Transverse colon (tissue), 4 donors: ENCODE measurements at regions not wholly inside any gene's neighbourhood (a gene's known extent, or its start where the extent isn't known, plus 50 kb on each side); places are given as distances from the start of the nearest gene placed in this dataset.

Experiments
- DNase-seq: peaks from one replicate; pipeline ENCODE4 v3.0.0-alpha.2; 2019
- H3K27ac ChIP-seq, 4 donors: fragments of 200-600 bp; sonication (generic); 2 replicates each; pipeline ENCODE4 v1.5.1; 2016 to 2018; ENCODE audit warnings: inconsistent platforms in 4 of 4
- H3K27me3 ChIP-seq: fragments of 200-600 bp; sonication (generic); 2 replicates; pipeline ENCODE4 v1.5.1; 2017; ENCODE audit warnings: inconsistent platforms
- H3K36me3 ChIP-seq, 4 donors: fragments of 200-600 bp; sonication (generic); 2 replicates each; pipeline ENCODE4 v1.5.1; 2017 to 2019; ENCODE audit warnings: inconsistent platforms in 4 of 4
- H3K4me1 ChIP-seq, 4 donors: fragments of 200-600 bp; sonication (generic); 2 replicates each; pipeline ENCODE4 v1.5.1; 2017 to 2020; ENCODE audit warnings: inconsistent platforms in 4 of 4
- H3K4me3 ChIP-seq, 4 donors: fragments of 200-600 bp; sonication (generic); 1 replicate in 1 of 4; 2 replicates in 3 of 4; pipeline versions ENCODE4 v1.5.1 to v1.6.1; 2017 to 2019; ENCODE audit warnings: inconsistent platforms in 4 of 4
- H3K9me3 ChIP-seq, 2 donors: fragments of 200-600 bp; sonication (generic); 2 replicates each; pipeline ENCODE4 v1.5.1; 2017 to 2019; ENCODE audit warnings: inconsistent platforms in 2 of 2
- CTCF ChIP-seq, 5 experiments: fragments of 200-600 bp in 3 of 5; fragments of 450-650 bp in 2 of 5; sonication (generic) in 3 of 5; IDR thresholded peaks; 1 replicate in 2 of 5; 2 replicates in 3 of 5; pipeline ENCODE4 v1.5.1; 2016 to 2017; ENCODE audit warnings: antibody characterized with exemption in 5 of 5, inconsistent platforms in 3 of 5, mild to moderate bottlenecking in 2 of 5, moderate library complexity in 1 of 5
- EP300 ChIP-seq: sonication (generic); formaldehyde crosslinking; IDR thresholded peaks from one replicate; pipeline ENCODE4 v1.6.1; 2017; ENCODE audit warnings: antibody characterized with exemption, low read depth
- POLR2A ChIP-seq: fragments of 450-650 bp; IDR thresholded peaks from one replicate; pipeline ENCODE4 v1.6.1; 2016; ENCODE audit warnings: antibody characterized with exemption, mild to moderate bottlenecking, moderate library complexity
- POLR2AphosphoS5 ChIP-seq, 3 donors: sonication (generic); formaldehyde crosslinking; IDR thresholded peaks; one replicate each; pipeline ENCODE4 v1.6.1; 2016; ENCODE audit warnings: antibody characterized with exemption in 3 of 3
- WGBS, 2 donors: methylation state at CpG; one replicate each; pipeline ENCODE4 v1.1.5; 2018; ENCODE audit warnings: low coverage in 1 of 2; 5-methylcytosine and 5-hydroxymethylcytosine counted together
- in situ Hi-C, 4 donors: fragments of 200-750 bp; cut with MboI; loops; one replicate each; pipeline versions ENCODE4 v1.15.0 to v1.15.1; 2017; ENCODE audit warnings: low sequenced_read_pairs in 3 of 4, low pct_ligation_motif_present in 1 of 4, low pct_unique_long_range_greater_than_20kb in 1 of 4
- intact Hi-C: fragments of 100-400 bp; cut with DNase I; formaldehyde crosslinking; loops from one replicate; pipeline ENCODE4 v1.15.1; 2023; ENCODE audit warnings: low total_unique reads

GRCh38 chr6:140316966-140317365 is 942.5 kb upstream of the CITED2 start:
- in situ Hi-C loops (no loop called here), intact Hi-C loops (no loop called here)
- no peak overlapping the region for H3K4me3 ChIP-seq
- no peaks in the 10 kb centered on the region for H3K9me3 ChIP-seq
- H3K27ac ChIP-seq = no peak overlapping the region
- no peaks in the 10 kb centered on the region for H3K27me3 ChIP-seq
- TF ChIP-seq EP300 (no peak), CTCF (IDR thresholded peaks at IDR 0.05) (no peak), POLR2AphosphoS5 (IDR thresholded peaks at IDR 0.05) (no peak), POLR2A (no peak)
- H3K36me3 ChIP-seq = no peaks in the 10 kb centered on the region
- 79 to 85% methylated on average over 4 of the region's 4 CpGs for WGBS, 2 donors
- no peak for DNase-seq
- H3K4me1 ChIP-seq = peaks cover 0 to 14% (median 4%) of the 10 kb centered on the region in 4 donors

GRCh38 chr6:140314682-140315081 is 940.2 kb upstream of the CITED2 start:
- Histone ChIP-seq H3K27me3 (no peaks in the 10 kb centered on the region), H3K4me3 (no peak overlapping the region), H3K9me3 (no peaks in the 10 kb centered on the region), H3K36me3 (no peaks in the 10 kb centered on the region), H3K27ac (no peak overlapping the region), H3K4me1 (peaks cover 0 to 8% (median 3%) of the 10 kb centered on the region in 4 donors)
- in situ Hi-C loops (no loop called here), intact Hi-C loops (no loop called here)
- no peak for DNase-seq
- TF ChIP-seq EP300 (no peak), POLR2AphosphoS5 (IDR thresholded peaks at IDR 0.05) (no peak), POLR2A (no peak), CTCF (IDR thresholded peaks at IDR 0.05) (no peak)
- WGBS, 2 donors = 78 to 86% methylated on average over 2 of the region's 2 CpGs

- H3K27me3 ChIP-seq = no peaks in the 10 kb centered on the region
- no peaks in the 10 kb centered on the region for H3K36me3 ChIP-seq
- H3K9me3 ChIP-seq = no peaks in the 10 kb centered on the region
- intact Hi-C loops (no loop called here), in situ Hi-C loops (no loop called here)
- H3K4me1 ChIP-seq = no peaks in the 10 kb centered on the region
- TF ChIP-seq POLR2AphosphoS5 (IDR thresholded peaks at IDR 0.05) (no peak), CTCF (IDR thresholded peaks at IDR 0.05) (no peak), EP300 (no peak), POLR2A (no peak)
- no peak for DNase-seq
- H3K27ac ChIP-seq = no peak overlapping the region
- H3K4me3 ChIP-seq = no peak overlapping the region
Measured at GRCh38 chr6:140311146-140311545, 936.7 kb upstream of the CITED2 start.

GRCh38 chr6:140303218-140303949 is 928.9 kb upstream of the CITED2 start:
- no peaks in the 10 kb centered on the region for H3K36me3 ChIP-seq
- H3K4me3 ChIP-seq = no peak overlapping the region
- intact Hi-C loops = no loop called here
- H3K27ac ChIP-seq = no peak overlapping the region
- H3K4me1 ChIP-seq = no peaks in the 10 kb centered on the region
- WGBS, 2 donors = 89 to 93% methylated on average over 4 to 8 of the region's 8 CpGs
- no peaks in the 10 kb centered on the region for H3K9me3 ChIP-seq
- H3K27me3 ChIP-seq = no peaks in the 10 kb centered on the region
- DNase-seq = no peak
- in situ Hi-C loops = no loop called here
- no peak for TF ChIP-seq POLR2AphosphoS5 (IDR thresholded peaks at IDR 0.05)
- TF ChIP-seq EP300 = no peak
- no peak for TF ChIP-seq CTCF (IDR thresholded peaks at IDR 0.05)
- TF ChIP-seq POLR2A = no peak
